Urothelium cell line (cell line): ENCODE measurements at regions not wholly inside any gene's neighbourhood (a gene's known extent, or its start where the extent isn't known, plus 50 kb on each side); places are given as distances from the start of the nearest gene placed in this dataset.

Experiments used
- DNase-seq: peaks from one replicate; pipeline ENCODE4 v3.0.0; 2011; ENCODE audit warnings: low spot score, mixed read lengths
- FAIRE-seq: peaks from 2 replicates; lab custom pipeline; 2011; peaks lifted over from hg19 to GRCh38; lab: Jason Lieb, UNC

DNA sequence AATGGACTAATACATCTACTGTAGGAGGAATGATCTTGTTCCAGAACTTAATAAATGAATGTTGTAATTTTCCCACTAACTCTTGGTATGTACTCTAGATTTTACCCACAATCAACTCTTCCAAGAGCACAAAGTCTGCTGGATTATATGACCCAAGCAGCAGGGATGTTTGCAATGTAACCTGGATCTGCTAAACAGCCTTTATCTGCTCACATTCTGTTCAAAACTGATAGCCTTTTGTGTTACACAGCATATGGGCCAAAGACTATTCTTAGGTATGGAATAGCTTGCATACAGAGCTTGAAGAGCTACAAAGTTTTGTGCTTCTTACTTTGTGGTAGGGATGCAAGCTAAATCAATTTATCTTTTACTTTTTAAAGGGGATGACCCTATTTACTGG is 213.7 kb upstream of the DCN start:
- no peak for FAIRE-seq

GRCh38 chr12:91395628-91396135 is 213.1 kb upstream of the DCN start:
- no peak for FAIRE-seq
- DNase-seq = no peak

More for the DNA sequence above, 213.7 kb upstream of the DCN start:
- no peak for DNase-seq

DNA sequence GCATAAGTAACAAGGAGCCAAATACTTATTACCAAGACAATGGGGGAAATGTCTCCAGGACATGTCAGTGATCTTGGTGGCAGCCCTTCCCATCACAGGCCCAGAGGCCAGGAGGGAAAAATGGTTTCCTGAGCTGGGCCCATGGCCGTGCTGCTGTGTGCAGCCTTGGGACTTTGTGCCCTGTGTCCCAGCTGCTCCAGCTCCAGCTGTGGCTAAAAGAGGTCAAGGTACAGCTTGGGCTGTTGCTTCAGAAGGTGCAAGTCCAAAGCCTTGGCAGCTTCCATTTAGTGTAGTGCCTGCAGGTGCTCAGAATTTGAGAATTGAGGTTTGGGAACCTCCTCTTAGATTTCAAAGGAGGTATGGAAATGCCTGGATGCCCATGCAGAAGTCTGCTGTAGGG is 212.3 kb upstream of the DCN start:
- FAIRE-seq = no peak
- no peak for DNase-seq

- FAIRE-seq (no peak), DNase-seq (no peak)
Observed at GRCh38 chr12:91388573-91388972, 206.0 kb upstream of the DCN start.

DNA sequence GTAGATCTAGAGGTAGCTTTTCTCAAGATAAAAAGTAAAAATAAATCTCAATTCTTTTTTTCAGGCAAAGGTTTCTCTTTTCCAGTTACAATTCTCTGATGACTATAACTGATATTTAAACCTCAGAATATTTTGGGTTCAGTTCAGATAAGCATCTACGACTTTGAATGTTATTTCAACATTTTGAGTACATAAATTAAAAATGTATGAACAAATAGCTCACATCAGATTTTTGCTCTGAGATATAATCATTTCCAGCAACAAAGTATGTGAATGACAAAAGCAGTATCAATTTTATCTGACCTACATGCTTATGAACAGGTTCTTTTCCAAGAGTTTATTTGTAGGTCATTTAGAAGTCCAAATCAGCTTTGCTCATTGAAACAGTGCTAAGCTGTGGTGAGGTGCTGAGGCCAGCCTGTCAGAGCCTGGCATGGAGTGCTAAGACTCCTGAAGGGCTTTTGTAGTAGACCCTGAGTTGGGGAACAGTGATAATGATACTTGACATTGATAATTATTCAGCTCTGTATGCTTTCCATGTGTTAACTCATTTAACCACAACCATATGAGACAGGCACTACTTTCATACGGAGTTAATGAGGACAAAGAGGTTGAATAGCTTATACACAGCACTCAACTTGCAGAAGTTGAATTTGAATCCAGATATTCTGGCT is 205.0 kb upstream of the DCN start:
- FAIRE-seq (no peak), DNase-seq (no peak)

DNA sequence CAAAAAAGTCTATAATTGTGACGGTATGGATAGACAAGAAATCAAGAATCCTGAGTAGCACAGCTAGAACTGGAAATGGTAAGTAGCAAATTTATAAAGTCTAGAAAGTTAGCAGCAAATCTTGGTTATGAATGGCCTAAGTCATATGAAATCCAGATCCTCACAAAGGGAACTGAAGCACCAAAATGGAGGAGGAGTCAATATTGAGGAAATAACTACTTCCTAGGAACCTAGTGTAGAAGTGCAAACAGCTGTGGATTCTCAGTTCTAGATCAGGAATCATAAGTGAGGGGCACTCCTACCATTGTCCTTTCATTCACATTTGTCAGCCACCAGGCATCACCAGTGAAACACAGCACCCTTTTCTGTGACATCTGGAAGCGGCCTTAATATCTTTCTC is 202.2 kb upstream of the DCN start:
- no peak for FAIRE-seq
- DNase-seq = no peak

DNA sequence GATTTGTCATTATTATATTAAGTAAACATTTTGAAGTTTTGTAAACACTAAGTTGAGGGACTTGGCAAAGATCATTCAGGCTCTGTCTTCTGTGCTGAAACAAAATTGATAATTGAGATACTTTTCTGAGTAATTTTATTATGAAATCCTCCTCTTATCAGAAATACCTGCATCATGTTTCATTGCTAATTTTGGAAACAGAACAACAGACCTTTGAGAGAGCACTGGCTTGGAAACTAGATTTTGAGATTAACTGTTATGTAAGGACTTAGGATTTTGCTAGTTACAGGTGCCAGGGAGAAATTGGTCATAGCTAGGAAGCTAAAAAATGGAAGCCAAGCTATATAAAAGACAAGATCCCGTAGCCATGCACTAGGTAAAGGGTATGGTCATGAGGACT is 201.7 kb upstream of the DCN start:
- DNase-seq (no peak), FAIRE-seq (no peak)

DNA sequence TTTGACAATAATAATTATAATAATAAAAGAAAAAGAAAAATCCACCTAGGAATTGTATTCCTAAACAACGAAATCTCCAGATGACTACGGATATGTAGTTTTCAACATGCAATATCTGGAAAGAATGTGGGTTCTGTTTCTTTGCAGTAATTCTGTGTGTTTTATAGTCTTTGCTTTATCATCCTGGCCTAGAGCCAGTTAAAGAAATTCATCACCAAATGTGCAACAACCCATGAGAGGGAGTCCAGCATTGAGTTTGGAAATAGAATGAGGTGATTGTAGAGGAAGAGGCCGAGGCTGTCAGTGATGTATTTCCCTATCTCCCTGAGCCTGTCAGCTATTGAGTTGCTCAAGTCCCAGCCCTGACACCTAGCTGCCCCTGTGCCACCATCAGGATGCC is 200.5 kb upstream of the DCN start:
- FAIRE-seq (no peak), DNase-seq (no peak)

GRCh38 chr12:91382081-91382543 is 199.5 kb upstream of the DCN start:
- peak; percentile 29 for DNase-seq
- no peak for FAIRE-seq

- DNase-seq = peak; percentile 52
- no peak for FAIRE-seq
Observed at GRCh38 chr12:91381309-91381804, 198.7 kb upstream of the DCN start.

DNA sequence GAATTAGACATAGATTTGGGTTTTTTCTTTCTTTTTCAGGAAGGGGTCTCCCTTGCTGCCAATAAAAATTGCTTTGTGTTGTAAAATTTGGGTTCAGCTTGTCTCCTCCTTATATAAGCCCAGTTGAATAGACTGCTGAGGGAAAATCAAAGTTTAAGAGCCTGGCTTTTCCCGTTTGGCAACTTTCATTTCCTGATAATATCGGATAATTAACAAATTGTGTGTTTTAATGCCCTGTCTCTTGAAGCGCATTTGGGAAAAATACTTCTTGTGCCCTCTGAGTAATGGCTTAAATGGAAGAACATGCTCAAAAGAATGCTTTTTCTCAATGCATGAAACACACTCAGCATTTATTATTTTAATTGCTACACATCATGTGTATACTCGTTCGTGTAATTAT is 198.0 kb upstream of the DCN start:
- FAIRE-seq = no peak

DNA sequence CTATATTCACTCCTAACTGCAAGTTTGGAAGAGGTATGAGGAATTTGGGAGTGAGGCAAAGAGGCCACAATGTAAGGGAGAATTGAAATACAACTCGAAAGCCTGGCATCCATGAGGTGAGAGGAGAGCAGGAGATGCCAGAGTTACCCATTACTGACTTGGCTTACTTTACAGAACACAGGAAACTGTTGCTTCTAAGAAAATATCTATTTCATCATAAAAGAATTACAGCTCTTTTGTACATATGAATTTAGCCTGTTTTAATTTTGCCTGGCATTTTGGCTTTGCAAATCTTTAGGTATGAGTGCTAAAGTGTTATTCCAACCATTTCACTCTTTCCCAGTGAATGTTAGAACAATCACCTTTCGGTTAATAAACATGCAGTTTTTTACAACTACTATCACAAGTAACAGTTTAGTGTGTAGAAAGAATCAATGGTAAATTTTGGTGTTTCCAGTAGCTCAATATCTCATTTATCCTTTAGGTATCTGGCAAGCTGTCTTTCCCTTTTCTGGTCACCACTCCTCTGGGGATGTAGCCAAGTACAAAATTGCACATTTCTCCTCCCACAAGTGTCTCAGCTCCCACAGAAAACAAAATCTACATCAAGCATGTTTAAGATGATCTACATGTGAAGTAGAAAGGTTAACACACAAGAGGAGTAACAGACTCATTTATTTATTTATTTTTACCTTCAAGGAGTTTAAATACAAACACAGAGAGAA is 196.6 kb upstream of the DCN start:
- FAIRE-seq (no peak), DNase-seq (no peak)

More for the DNA sequence above, 198.0 kb upstream of the DCN start:
- no peak for DNase-seq

- no peak for FAIRE-seq
- DNase-seq = no peak
Observed at GRCh38 chr12:91377436-91377835, 194.8 kb upstream of the DCN start.

DNA sequence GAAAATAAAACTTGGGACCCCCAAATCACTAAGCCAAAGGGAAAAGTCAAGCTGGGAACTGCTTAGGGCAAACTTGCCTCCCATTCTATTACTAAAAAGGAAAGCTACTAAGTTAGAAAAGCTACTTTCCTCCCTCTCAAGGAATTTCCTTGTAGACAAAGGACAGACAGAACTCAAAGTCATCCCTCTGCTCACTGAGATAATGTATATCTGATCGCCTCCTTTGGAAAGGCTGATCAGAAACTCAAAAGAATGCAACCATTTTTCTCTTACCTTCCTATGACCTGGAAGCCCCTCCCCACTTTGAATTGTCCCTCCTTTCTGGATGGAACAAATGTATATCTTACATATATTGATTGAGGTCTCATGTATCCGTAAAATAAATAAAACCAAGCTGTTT is 190.5 kb upstream of the DCN start:
- DNase-seq = no peak
- no peak for FAIRE-seq

DNA sequence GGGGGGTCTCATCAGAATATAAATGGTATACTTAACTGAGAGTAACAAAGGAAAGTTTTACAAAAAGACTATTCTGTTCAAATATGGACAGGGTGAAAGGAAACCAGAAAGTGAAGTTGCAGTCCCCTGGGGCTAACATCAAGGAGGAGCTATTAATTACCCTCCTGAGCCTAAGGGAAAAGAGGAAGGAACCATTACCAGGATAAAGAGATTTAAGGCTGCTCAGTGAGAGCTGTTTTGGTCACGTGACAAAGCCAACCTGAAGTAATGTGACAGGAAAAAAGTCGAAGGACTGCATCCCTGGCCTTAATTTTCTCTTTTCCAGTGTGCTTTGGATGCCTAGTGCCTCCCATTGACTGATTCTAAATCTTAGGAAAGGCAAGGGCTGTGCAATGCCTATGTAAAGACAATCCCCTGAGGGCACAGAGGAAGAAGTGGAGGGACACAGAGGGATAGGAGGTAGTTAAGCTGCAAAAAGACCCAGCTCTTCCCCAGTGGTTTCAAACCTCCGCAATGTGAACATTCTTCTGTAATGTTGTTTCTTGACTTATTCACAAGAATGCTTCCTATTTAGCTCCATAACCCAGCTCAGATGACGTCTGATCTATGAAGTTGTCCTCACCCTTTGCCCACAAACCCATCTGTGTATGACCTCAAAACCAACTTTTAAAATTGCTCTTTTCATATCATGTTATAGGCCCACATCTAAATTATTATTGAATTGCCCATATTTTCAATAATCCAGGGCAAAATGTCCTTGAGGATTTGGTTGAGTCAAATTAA is 187.7 kb upstream of the DCN start:
- DNase-seq = no peak
- FAIRE-seq = no peak

GRCh38 chr12:91368613-91369012 is 186.0 kb upstream of the DCN start:
- no peak for DNase-seq
- no peak for FAIRE-seq

DNA sequence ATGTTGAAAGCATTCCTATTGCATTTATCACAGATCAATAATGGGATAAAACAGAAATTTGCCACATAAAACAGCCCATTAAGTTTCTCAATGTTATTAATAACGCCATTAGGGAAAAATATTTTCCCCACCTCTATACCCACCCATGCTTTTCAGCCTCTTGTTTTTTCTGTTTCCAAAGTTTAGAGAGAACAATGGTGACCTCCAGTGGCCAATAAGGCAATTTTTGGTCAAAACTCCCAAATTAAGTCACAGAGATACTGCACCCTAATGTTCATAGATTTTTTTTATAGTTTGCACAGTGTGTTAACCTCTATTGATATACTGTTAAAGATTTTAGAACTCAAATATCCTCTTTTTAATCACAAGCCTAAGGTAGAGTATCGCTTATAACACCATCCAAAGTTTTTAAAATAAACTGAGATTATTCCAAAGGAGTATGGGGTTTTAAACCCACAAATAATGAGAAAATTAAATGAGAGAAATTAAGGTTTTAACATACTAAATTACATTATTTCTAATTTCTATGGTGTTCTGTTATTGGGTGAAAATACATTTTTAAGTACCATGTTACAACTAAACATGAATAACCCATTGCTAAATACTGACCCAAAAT is 184.7 kb upstream of the DCN start:
- FAIRE-seq (no peak), DNase-seq (peak; percentile 17)

DNA sequence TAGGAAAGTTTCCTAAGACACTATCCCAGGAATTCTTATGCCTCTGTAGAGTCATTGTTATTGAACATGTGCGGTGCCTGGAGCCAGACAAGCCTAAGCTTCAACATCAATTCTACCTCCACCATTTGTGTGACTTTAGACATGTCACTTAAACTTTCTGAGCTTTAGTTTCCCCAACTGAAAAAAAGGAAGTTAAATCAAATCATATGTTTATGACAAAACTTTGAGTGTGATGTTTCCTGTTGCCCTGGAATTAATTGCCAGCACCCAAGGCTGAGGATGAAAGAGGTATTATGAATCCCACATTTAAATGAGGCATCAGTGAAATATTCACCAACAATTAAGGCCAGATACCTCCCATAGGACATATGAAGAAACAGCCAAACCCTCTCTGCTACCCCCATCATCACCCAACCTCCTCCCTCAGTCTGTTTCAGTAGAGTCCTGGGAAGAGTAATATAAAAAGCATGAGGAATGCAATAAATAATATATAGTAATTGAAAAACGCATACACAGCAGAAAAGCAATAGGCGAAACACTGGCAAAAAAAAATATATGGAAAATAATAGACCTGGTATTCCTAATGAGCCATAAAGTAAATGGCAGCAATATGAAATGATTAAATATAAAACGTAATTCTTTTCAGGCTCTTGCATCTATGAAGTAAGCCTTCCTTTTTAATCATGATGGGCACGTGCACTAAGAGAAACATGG is 182.0 kb upstream of the DCN start:
- no peak for DNase-seq
- no peak for FAIRE-seq

GRCh38 chr12:91361864-91362263 is 179.2 kb upstream of the DCN start:
- FAIRE-seq (no peak), DNase-seq (peak; percentile 9)

DNA sequence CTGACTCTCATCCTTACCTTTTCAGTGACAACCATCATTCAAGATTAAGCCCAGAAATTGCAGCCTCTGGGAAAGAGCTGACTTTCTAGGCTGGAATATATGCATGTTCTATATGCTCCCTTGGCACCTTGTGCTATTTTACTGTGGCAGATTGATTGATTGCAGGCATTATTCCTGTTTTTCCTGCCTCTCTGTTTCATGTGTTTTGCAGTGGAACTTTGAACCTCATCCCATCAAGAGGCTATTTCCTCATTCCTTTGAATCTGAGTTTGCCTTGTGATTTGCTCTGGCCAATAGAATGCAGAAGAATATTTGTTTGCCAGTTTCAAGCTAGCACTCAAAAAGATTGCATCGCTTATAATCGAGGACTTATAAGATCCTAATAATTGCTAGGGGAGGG is 174.8 kb upstream of the DCN start:
- FAIRE-seq = no peak
- DNase-seq = no peak
